ENCODE measurements at regions not wholly inside any gene's neighbourhood (a gene's known extent, or its start where the extent isn't known, plus 50 kb on each side); places are given as distances from the start of the nearest gene placed in this dataset.
"Not testable (repeated sequence)": the region's sequence is repeated elsewhere in the genome, so short reads cannot be mapped to it uniquely, and the experiment has no call there.

DNA sequence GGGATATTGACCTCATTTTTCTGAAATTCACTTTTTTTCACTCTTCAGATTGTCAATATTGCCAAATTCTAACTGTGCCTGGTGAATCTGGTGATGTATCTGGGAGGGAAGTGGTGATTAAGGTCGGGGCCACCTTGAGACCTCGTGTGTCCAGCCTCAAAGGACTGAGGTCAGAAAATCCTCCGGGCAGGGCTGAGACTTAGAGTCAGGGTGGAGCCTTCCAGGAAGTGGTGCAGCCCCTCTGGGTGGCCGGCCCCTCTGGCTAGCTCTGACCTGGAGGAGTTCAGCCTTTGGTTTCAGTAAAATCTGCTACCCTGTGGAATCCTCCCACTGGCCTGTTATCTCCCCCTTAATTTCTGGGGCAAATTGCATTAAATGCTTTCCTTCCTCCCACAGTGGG lies 175.7 kb downstream of the TRIM43 start:
- H3K27ac ChIP-seq; DNase-seq; H3K4me3 ChIP-seq; H3K4me1 ChIP-seq; intact Hi-C loops (cut with DNase I); H3K36me3 ChIP-seq; H3K27me3 ChIP-seq; H3K9me3 ChIP-seq; ATAC-seq: not testable (repeated sequence)

DNA sequence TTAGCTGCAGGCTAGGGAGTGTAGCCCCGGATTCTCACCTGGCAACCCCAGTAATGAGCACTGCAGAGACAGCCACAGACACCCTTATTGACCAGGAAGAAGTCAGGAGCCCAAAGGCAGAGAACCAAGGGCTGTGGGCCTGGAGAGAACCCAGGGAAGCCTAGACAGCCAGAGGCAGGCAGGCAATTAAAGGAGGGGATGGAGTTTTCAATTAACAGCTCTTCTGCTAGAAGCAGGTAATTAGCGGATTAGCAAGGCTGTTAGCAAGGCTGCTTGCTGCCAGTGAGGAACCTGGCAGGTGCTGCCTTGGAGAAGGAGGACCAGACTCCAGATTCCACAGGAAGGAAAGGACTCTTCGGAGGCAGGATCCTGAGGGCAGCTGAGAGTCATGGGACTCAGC lies 176.1 kb downstream of the TRIM43 start:
- H3K36me3 ChIP-seq; H3K4me3 ChIP-seq; intact Hi-C loops (cut with DNase I); H3K9me3 ChIP-seq; H3K27me3 ChIP-seq; ATAC-seq; DNase-seq; H3K4me1 ChIP-seq; H3K27ac ChIP-seq: not testable (repeated sequence)

DNA sequence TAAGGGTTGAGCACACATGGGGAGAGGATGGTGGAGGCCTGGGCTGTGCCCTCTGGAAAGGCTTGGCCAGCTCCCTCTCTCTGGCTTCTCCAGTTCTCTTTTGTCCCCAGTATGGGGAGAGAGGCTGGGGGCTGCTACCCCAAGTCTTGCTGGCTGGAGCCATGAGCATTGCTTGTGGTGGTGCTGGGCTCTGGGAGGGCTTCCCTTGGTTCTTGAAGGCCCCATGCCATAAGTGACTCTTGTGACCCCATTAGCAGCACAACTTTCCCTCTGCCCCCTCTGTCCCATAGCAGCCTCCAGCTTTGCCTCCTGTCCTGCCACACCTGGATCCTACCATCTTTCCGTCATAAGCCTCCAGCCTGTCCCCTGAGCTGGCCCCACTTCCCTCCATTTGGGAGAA lies 177.5 kb downstream of the TRIM43 start:
- DNase-seq; H3K36me3 ChIP-seq; H3K9me3 ChIP-seq; H3K27me3 ChIP-seq; intact Hi-C loops (cut with DNase I); H3K4me3 ChIP-seq; H3K27ac ChIP-seq; ATAC-seq; H3K4me1 ChIP-seq: not testable (repeated sequence)

DNA sequence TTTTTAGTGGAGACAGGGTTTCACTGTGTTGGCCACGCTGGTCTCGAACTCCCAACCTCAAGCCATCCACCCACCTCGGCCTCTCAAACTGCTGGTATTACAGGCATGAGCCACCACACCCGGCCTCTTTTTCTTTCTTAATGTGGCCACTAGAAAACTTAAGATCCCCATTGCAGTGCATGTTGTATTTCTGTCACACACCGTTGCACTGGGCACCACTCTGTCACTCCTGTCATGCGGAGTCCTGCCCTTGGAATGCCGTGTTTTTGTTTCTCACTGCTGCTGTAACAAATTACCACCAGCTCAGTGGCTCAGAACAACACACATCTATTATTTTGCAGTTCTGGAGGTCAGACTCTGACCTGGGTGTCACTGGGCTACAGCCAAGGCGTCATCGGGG lies 178.9 kb downstream of the TRIM43 start:
- intact Hi-C loops (cut with DNase I); DNase-seq; H3K4me3 ChIP-seq; ATAC-seq; H3K9me3 ChIP-seq; H3K4me1 ChIP-seq; H3K36me3 ChIP-seq; H3K27ac ChIP-seq; H3K27me3 ChIP-seq: not testable (repeated sequence)

DNA sequence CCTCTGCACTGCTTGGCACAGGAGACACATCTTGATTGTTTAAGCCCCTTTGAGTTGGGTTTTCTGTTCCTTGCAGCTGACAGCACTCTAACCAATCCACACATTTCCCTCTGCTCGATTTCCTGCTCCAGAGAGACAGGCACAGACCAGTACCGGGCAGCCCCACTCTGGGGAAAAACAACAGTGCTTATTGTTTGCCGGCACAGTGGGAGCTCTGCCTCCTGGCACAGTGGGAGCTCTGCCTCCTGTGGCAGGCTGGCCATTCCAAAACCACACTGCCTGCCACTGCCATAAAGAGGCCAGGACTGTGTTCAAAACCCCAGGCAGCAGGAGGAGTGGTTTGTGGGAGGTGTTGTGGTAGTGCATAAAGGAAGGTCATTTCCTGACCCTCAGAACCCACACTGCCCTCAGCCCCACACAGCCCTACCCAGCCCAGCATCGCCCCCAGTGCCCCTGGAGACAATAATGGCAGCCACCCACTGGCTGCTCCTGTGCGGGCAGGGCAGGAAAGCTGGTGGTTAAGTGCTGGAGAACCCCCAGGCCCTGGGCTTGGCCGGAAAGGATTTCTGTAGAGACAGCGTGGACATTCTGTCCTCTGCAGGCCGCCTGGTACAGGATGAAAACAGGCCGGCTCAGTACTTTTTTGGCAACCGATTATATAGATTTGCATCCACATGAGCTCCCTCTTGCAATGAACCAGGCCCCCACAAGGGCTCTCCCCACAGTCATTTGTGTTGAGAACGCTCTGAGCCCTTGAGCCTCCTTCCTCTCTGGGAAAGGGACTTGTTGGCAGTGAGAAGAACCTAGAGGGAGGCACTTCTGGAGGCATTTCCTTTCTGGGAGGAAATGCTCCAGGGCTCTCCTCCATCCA lies 182.8 kb downstream of the TRIM43 start:
- ATAC-seq; intact Hi-C loops (cut with DNase I); DNase-seq; H3K4me1 ChIP-seq; H3K27me3 ChIP-seq; H3K27ac ChIP-seq; H3K9me3 ChIP-seq; H3K36me3 ChIP-seq; H3K4me3 ChIP-seq: not testable (repeated sequence)

DNA sequence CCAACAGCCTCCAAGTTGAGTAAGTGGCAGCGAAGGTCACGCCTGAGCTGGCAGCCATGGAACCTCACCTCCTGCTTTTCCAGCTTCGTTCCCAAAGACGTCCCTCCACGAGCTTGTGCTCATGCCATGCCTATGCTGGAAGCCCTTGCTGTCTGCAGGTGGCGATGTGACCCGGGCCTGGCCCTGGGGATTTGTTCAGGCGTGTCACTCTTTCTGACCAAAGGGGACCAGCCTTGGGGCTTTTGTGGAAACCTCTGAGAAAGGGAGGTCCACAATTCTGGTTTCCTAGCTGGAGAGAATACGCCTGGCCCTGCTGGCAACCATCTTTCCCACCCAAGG lies 183.4 kb downstream of the TRIM43 start:
- DNase-seq; H3K36me3 ChIP-seq; H3K4me1 ChIP-seq; H3K9me3 ChIP-seq; H3K4me3 ChIP-seq; H3K27me3 ChIP-seq; intact Hi-C loops (cut with DNase I); H3K27ac ChIP-seq: not testable (repeated sequence)
- peak; percentile 19 for ATAC-seq

Measured in upper lobe of right lung (tissue), 1 donor.